ENCODE measurements at regions not wholly inside any gene's neighbourhood (a gene's known extent, or its start where the extent isn't known, plus 50 kb on each side); places are given as distances from the start of the nearest gene placed in this dataset.

DNA sequence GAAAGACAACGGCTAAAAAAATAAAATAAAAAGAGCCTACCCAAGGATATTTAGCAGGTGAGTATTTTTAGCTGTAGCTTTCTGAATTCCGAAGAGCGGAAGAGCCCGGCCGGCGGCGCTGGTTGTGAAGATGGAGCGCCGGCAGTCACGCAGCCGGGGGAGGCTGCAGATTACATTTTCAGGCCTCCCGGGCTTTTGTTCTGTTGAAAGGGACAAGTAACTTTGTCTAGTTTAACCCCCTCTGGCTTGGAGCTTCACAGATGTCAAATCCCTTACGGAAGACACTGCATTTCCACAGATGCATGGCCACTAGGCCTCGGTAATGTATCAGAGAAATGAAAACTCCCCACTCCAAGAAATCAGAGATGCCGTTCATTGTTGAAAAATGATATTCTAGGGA is 497.6 kb upstream of the MKI67 start:
- no peak for ATAC-seq (ENCODE audit: insufficient read depth, low read depth)
- Histone ChIP-seq H3K27ac (ENCODE audit: low read length) (no peak overlapping the region), H2AFZ (ENCODE audit: low read depth, low read length) (no peak overlapping the region), H3K9ac (ENCODE audit: low read depth, low read length) (no peak overlapping the region), H3K9me3 (ENCODE audit: insufficient read depth, low read length, severe bottlenecking) (no peaks in the 10 kb centered on the region), H4K20me1 (ENCODE audit: insufficient read depth, low read length) (no peaks in the 10 kb centered on the region), H3K27me3 (ENCODE audit: insufficient read depth, low read length, poor library complexity) (no peaks in the 10 kb centered on the region), H3K4me3 (ENCODE audit: low read depth in 1 of 2, low read length in 2 of 2) (no peak overlapping the region), H3K4me2 (ENCODE audit: insufficient read depth, low read length) (no peak overlapping the region), H3K36me3 (ENCODE audit: insufficient read depth, low read length) (no peaks in the 10 kb centered on the region), H3K79me2 (ENCODE audit: insufficient read depth, low read length) (no peaks in the 10 kb centered on the region), H3K4me1 (ENCODE audit: insufficient read depth, low read length) (no peaks in the 10 kb centered on the region)
- no peak for DNase-seq
- TF ChIP-seq, protein P1, sequence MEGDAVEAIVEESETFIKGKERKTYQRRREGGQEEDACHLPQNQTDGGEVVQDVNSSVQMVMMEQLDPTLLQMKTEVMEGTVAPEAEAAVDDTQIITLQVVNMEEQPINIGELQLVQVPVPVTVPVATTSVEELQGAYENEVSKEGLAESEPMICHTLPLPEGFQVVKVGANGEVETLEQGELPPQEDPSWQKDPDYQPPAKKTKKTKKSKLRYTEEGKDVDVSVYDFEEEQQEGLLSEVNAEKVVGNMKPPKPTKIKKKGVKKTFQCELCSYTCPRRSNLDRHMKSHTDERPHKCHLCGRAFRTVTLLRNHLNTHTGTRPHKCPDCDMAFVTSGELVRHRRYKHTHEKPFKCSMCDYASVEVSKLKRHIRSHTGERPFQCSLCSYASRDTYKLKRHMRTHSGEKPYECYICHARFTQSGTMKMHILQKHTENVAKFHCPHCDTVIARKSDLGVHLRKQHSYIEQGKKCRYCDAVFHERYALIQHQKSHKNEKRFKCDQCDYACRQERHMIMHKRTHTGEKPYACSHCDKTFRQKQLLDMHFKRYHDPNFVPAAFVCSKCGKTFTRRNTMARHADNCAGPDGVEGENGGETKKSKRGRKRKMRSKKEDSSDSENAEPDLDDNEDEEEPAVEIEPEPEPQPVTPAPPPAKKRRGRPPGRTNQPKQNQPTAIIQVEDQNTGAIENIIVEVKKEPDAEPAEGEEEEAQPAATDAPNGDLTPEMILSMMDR (IDR thresholded peaks at IDR 0.05; ENCODE audit: borderline replicate concordance, extremely low read depth, low read length, poor library complexity, severe bottlenecking), result no peak
- TF ChIP-seq EZH2 (IDR thresholded peaks at IDR 0.05; ENCODE audit: borderline replicate concordance, low read depth, low read length, severe bottlenecking), result no peak

DNA sequence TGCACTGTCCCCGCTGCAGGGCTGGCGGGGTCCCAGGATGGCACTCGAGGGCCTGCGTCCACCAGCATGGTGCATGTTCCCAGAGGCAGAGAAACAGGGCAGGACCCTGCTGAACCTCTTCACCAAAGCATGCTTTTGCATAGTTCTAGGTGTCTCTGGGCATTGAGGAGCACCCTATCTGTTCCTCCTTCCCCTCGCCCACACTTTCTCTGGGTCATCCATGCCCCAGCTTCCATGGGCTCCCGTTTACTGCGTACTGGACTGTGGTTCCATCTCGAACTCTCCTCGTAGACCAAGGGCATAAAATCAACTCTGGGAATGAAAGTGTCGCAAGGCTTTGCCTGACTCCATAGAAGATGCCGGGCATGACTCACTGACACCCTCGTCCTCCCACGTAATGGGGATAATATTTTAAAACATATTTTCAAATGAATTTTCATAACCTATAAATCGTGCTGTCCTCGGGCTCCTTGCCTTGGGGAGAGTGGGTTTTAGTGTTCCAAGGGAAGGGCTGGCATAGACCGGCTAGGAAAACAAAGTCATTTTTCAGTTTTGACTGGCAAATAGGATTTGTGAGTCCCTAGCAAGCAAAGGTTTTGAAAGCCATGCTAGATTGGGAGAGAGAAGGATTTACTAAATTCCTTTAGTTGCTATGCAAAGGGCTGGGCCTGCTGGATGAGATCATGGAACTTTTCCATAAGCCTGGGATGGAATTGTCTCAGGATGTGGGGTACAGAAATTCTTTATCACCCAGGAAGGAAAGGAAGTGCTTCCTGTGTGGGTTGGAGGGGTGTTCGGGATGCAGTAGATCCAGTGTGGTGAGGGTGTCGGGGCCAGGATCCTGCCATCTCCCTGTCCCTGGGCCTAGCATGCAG is 498.7 kb upstream of the MKI67 start:
- Histone ChIP-seq H3K4me2 (ENCODE audit: insufficient read depth, low read length) (no peak overlapping the region), H2AFZ (ENCODE audit: low read depth, low read length) (no peak overlapping the region), H3K9me3 (ENCODE audit: insufficient read depth, low read length, severe bottlenecking) (no peaks in the 10 kb centered on the region), H3K79me2 (ENCODE audit: insufficient read depth, low read length) (no peaks in the 10 kb centered on the region), H3K9ac (ENCODE audit: low read depth, low read length) (no peak overlapping the region), H3K4me3 (ENCODE audit: low read depth in 1 of 2, low read length in 2 of 2) (no peak overlapping the region), H3K27me3 (ENCODE audit: insufficient read depth, low read length, poor library complexity) (no peaks in the 10 kb centered on the region), H4K20me1 (ENCODE audit: insufficient read depth, low read length) (no peaks in the 10 kb centered on the region), H3K27ac (ENCODE audit: low read length) (no peak overlapping the region), H3K4me1 (ENCODE audit: insufficient read depth, low read length) (no peaks in the 10 kb centered on the region), H3K36me3 (ENCODE audit: insufficient read depth, low read length) (no peaks in the 10 kb centered on the region)
- ATAC-seq (ENCODE audit: insufficient read depth, low read depth) (no peak), DNase-seq (no peak)
- TF ChIP-seq EZH2 (IDR thresholded peaks at IDR 0.05; ENCODE audit: borderline replicate concordance, low read depth, low read length, severe bottlenecking), result no peak
- TF ChIP-seq, protein P1 (IDR thresholded peaks at IDR 0.05; ENCODE audit: borderline replicate concordance, extremely low read depth, low read length, poor library complexity, severe bottlenecking), result no peak

DNA sequence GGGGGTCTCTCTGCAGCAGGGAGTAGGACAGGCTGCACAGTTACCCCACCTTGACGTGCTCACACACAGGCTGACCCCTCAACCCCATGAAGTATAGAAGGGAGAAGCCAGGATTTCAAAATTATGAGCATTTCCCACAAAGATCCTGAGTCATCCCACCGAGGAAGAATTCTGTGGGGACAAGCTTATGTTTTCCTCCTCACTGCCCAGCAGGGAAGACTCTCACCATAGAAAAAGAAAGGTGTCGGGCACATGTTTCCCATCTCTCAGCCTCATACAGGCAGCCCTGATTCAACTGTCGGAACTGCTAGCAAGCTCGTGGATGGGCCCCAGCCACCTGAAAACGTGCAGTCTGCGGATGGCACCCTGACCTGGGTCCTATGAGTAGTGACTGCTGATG is 499.7 kb upstream of the MKI67 start:
- Histone ChIP-seq H3K4me2 (ENCODE audit: insufficient read depth, low read length) (no peak overlapping the region), H3K4me3 (ENCODE audit: low read depth in 1 of 2, low read length in 2 of 2) (no peak overlapping the region), H3K79me2 (ENCODE audit: insufficient read depth, low read length) (no peaks in the 10 kb centered on the region), H3K27me3 (ENCODE audit: insufficient read depth, low read length, poor library complexity) (peaks cover 2% of the 10 kb centered on the region), H3K27ac (ENCODE audit: low read length) (no peak overlapping the region), H3K9me3 (ENCODE audit: insufficient read depth, low read length, severe bottlenecking) (no peaks in the 10 kb centered on the region), H2AFZ (ENCODE audit: low read depth, low read length) (no peak overlapping the region), H3K9ac (ENCODE audit: low read depth, low read length) (no peak overlapping the region), H4K20me1 (ENCODE audit: insufficient read depth, low read length) (no peaks in the 10 kb centered on the region), H3K4me1 (ENCODE audit: insufficient read depth, low read length) (no peaks in the 10 kb centered on the region), H3K36me3 (ENCODE audit: insufficient read depth, low read length) (no peaks in the 10 kb centered on the region)
- no peak for TF ChIP-seq EZH2 (IDR thresholded peaks at IDR 0.05; ENCODE audit: borderline replicate concordance, low read depth, low read length, severe bottlenecking)
- TF ChIP-seq, protein P1 (IDR thresholded peaks at IDR 0.05; ENCODE audit: borderline replicate concordance, extremely low read depth, low read length, poor library complexity, severe bottlenecking), result no peak
- no peak for ATAC-seq (ENCODE audit: insufficient read depth, low read depth)
- DNase-seq, result no peak
